ENCODE measurements at regions not wholly inside any gene's neighbourhood (a gene's known extent, or its start where the extent isn't known, plus 50 kb on each side); places are given as distances from the start of the nearest gene placed in this dataset.

GRCh38 chr6:126947070-126947469 lies 171.4 kb upstream of the RSPO3 start:
- no peak overlapping the region for H2BK5ac ChIP-seq (ENCODE audit: insufficient read length, low read length)
- no peaks in the 10 kb centered on the region for H3K27me3 ChIP-seq (ENCODE audit: insufficient read depth, low read length)
- no peak overlapping the region for H3K4ac ChIP-seq (ENCODE audit: low read depth, low read length)
- Mint-ChIP-seq H3K4me1 (0 out of 4 replicates have a peak, but pooled peaks cover 0 to 2% of the 10 kb centered on the region in 2 experiments), H3K36me3 (ENCODE audit: insufficient read depth in 1 of 3, low read depth in 3 of 3) (no peaks in the 10 kb centered on the region), H3K9me3 (no peaks in the 10 kb centered on the region), H3K27me3 (ENCODE audit: low read depth) (no peaks in the 10 kb centered on the region), H3K4me3 (no peak overlapping the region), H3K27ac (no peak overlapping the region)
- H3K4me1 ChIP-seq (ENCODE audit: insufficient read depth, low read length), result no peaks in the 10 kb centered on the region
- no peak overlapping the region for H2BK15ac ChIP-seq (ENCODE audit: low read depth, low read length)
- H3K79me2 ChIP-seq (ENCODE audit: insufficient read depth, low read length), result no peaks in the 10 kb centered on the region
- H4K5ac ChIP-seq (ENCODE audit: insufficient read length, low read depth, low read length), result no peak overlapping the region
- no peaks in the 10 kb centered on the region for H4K20me1 ChIP-seq (ENCODE audit: control insufficient read depth, insufficient read depth, insufficient read length)
- H2AK5ac ChIP-seq (ENCODE audit: insufficient read length, low read length), result no peak overlapping the region
- no CpG with 5 or more reads among the region's 4 CpGs for WGBS (ENCODE audit: extremely low coverage, insufficient read length, low lambda C conversion rate)
- H2BK12ac ChIP-seq (ENCODE audit: insufficient read length, low read depth, low read length), result no peak overlapping the region
- H2BK20ac ChIP-seq (ENCODE audit: low read depth, low read length, poor library complexity, severe bottlenecking), result no peak overlapping the region
- no peak for DNase-seq
- no peaks in the 10 kb centered on the region for H3K79me1 ChIP-seq (ENCODE audit: insufficient read depth, low read depth, low read length, poor library complexity, severe bottlenecking)
- H2AFZ ChIP-seq (ENCODE audit: low read length), result no peak overlapping the region
- no peak overlapping the region for H3K56ac ChIP-seq (ENCODE audit: insufficient read length, low read depth, low read length)
- no peak overlapping the region for H4K8ac ChIP-seq (replicated peaks; ENCODE audit: insufficient read length, low read depth, low read length)
- H3K4me2 ChIP-seq (ENCODE audit: insufficient read depth, insufficient read length, low read length), result no peak overlapping the region
- no peak overlapping the region for H3K14ac ChIP-seq (ENCODE audit: insufficient read depth, low read length)
- no peak overlapping the region for H4K91ac ChIP-seq (ENCODE audit: insufficient read length, low read depth, low read length)
- no peaks in the 10 kb centered on the region for H3K9me3 ChIP-seq (ENCODE audit: control insufficient read depth, low read depth, low read length)
- no peak overlapping the region for H3K18ac ChIP-seq (ENCODE audit: insufficient read length, low read depth, low read length)
- no peak overlapping the region for H2BK120ac ChIP-seq (ENCODE audit: low read depth, low read length, poor library complexity, severe bottlenecking)
- TF ChIP-seq, protein P1, sequence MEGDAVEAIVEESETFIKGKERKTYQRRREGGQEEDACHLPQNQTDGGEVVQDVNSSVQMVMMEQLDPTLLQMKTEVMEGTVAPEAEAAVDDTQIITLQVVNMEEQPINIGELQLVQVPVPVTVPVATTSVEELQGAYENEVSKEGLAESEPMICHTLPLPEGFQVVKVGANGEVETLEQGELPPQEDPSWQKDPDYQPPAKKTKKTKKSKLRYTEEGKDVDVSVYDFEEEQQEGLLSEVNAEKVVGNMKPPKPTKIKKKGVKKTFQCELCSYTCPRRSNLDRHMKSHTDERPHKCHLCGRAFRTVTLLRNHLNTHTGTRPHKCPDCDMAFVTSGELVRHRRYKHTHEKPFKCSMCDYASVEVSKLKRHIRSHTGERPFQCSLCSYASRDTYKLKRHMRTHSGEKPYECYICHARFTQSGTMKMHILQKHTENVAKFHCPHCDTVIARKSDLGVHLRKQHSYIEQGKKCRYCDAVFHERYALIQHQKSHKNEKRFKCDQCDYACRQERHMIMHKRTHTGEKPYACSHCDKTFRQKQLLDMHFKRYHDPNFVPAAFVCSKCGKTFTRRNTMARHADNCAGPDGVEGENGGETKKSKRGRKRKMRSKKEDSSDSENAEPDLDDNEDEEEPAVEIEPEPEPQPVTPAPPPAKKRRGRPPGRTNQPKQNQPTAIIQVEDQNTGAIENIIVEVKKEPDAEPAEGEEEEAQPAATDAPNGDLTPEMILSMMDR (conservative IDR thresholded peaks at IDR 0.05), result no peak
- no peaks in the 10 kb centered on the region for H3K23me2 ChIP-seq (ENCODE audit: insufficient read length, low read depth, low read length, poor library complexity, severe bottlenecking)
- no peak overlapping the region for H3T11ph ChIP-seq (ENCODE audit: low read length)
- no peak overlapping the region for H3K23ac ChIP-seq (ENCODE audit: insufficient read length, low read depth, low read length)
- no peak overlapping the region for H3K9ac ChIP-seq (ENCODE audit: extremely low read depth, insufficient read length, low read length)
- no peak overlapping the region for H3K27ac ChIP-seq (ENCODE audit: insufficient read length, low read depth, low read length)

Data from H9 (cell line).